ENCODE measurements at regions not wholly inside any gene's neighbourhood (a gene's known extent, or its start where the extent isn't known, plus 50 kb on each side); places are given as distances from the start of the nearest gene placed in this dataset.

DNA sequence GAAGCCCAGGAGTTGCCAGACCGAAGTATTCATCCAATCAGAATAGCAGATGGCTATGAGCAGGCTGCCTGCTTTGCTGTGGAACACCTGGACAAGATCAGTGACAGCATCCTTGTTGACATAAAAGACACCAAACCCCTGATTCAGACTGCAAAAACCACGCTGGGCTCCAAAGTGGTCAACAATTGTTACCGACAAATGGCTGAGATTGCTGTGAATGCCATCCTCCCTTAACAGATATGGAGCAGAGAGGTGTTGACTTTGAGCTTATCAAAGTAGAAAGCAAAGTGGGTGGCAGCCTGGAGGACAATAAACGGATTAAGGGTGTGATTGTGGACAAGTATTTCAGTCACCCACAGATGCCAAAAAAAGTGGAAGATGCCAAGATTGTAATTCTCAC is 250.3 kb upstream of the OBI1 start:
- no peak for FAIRE-seq
- CTCF ChIA-PET = no interaction called here

DNA sequence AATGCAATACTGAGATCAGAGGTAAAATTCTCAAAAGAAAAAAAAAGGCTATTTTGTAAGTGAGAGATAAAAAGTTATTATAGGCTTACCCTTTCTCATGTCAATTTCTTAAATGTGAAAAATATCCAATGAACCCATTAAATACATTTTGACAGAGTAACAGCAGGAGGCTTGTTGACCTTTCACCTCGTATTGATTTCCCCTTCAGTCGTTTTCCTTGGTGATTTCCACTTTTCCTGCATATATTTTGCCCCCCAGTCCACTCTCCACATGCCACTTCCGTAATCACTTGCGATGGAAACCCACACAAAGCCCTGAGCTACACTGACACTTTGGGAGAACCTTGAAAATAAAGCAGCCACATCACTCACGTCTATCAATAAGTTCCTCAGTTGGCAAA is 248.1 kb upstream of the OBI1 start:
- FAIRE-seq = no peak

More for the DNA sequence above, 250.3 kb upstream of the OBI1 start:
- H3K4me3 ChIP-seq = no peak overlapping the region
- no peaks in the 10 kb centered on the region for H3K9me3 ChIP-seq
- POLR2A ChIA-PET = no interaction called here
- H3K4me2 ChIP-seq = no peak overlapping the region
- no peak for ATAC-seq
- H3K4me1 ChIP-seq = no peaks in the 10 kb centered on the region
- H3K27ac ChIP-seq = no peak overlapping the region
- WGBS (ENCODE audit: missing lambda C conversion rate) = 0% methylated on average over 3 of the region's 4 CpGs
- TF ChIP-seq, protein P1, sequence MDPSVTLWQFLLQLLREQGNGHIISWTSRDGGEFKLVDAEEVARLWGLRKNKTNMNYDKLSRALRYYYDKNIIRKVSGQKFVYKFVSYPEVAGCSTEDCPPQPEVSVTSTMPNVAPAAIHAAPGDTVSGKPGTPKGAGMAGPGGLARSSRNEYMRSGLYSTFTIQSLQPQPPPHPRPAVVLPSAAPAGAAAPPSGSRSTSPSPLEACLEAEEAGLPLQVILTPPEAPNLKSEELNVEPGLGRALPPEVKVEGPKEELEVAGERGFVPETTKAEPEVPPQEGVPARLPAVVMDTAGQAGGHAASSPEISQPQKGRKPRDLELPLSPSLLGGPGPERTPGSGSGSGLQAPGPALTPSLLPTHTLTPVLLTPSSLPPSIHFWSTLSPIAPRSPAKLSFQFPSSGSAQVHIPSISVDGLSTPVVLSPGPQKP (IDR thresholded peaks at IDR 0.05; ENCODE audit: low read depth, low read length) = no peak
- TF ChIP-seq ZC3H11A (IDR thresholded peaks at IDR 0.05) = no peak
- TF ChIP-seq ESRRA (IDR thresholded peaks at IDR 0.05; ENCODE audit: borderline replicate concordance, low read length) = no peak
- TF ChIP-seq ZNF302 (CRISPR knock-in tag; IDR thresholded peaks at IDR 0.05) = no peak
- no peak for TF ChIP-seq TFCP2L1 (CRISPR knock-in tag; IDR thresholded peaks at IDR 0.05)
- TF ChIP-seq JUN (IDR thresholded peaks at IDR 0.05) = no peak
- TF ChIP-seq FOXS1 (CRISPR knock-in tag; IDR thresholded peaks at IDR 0.05) = no peak
- TF ChIP-seq, protein P2, sequence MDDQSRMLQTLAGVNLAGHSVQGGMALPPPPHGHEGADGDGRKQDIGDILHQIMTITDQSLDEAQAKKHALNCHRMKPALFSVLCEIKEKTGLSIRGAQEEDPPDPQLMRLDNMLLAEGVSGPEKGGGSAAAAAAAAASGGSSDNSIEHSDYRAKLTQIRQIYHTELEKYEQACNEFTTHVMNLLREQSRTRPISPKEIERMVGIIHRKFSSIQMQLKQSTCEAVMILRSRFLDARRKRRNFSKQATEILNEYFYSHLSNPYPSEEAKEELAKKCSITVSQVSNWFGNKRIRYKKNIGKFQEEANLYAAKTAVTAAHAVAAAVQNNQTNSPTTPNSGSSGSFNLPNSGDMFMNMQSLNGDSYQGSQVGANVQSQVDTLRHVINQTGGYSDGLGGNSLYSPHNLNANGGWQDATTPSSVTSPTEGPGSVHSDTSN (IDR thresholded peaks at IDR 0.05) = no peak
- TF ChIP-seq CEBPB (IDR thresholded peaks at IDR 0.05) = no peak
- no peak for TF ChIP-seq FOSL2 (IDR thresholded peaks at IDR 0.05)
- no peak for TF ChIP-seq FOSL2 (CRISPR knock-in tag; IDR thresholded peaks at IDR 0.05)
- TF ChIP-seq RARB (CRISPR knock-in tag; IDR thresholded peaks at IDR 0.05) = no peak
- no peak for DNase-seq (ENCODE audit: low read depth in 1 of 2, low spot score in 1 of 2)

DNA sequence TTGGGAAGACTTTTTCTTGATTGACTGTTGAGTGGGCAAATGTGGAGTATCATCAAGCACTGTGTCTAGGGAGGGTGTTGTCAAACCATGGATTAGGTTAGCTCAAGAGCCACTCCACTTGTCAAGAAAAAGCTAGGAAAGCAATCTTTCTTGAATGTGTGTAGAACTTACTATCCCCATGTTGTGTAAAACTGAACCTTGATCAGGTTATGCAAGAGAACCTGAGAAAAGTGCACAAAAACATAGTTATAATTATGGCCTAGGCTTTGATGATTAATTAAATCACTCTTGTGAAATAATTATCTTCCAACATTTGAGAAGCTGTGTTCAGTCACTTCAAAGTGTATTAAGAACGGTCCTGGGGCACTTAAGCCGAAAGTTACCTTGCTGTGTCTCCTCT is 238.2 kb upstream of the OBI1 start:
- no peak overlapping the region for H3K27ac ChIP-seq
- 0% methylated on average over 2 of the region's 2 CpGs for WGBS (ENCODE audit: missing lambda C conversion rate)
- CTCF ChIA-PET = no interaction called here
- ATAC-seq (no peak), FAIRE-seq (no peak), DNase-seq (ENCODE audit: low read depth in 1 of 2, low spot score in 1 of 2) (no peak)
- no peak overlapping the region for H3K4me2 ChIP-seq
- POLR2A ChIA-PET = no interaction called here
- H3K4me3 ChIP-seq = no peak overlapping the region
- H3K9me3 ChIP-seq = no peaks in the 10 kb centered on the region
- TF ChIP-seq ZFP36 (IDR thresholded peaks at IDR 0.05; ENCODE audit: borderline replicate concordance, partially characterized antibody) (no peak), NFE2L2 (conservative IDR thresholded peaks at IDR 0.05; ENCODE audit: low read length) (no peak), EHF (CRISPR knock-in tag; IDR thresholded peaks at IDR 0.05) (no peak)
- H3K4me1 ChIP-seq = no peaks in the 10 kb centered on the region

More for the DNA sequence above, 248.1 kb upstream of the OBI1 start:
- Histone ChIP-seq H3K27ac (no peak overlapping the region), H3K4me1 (no peaks in the 10 kb centered on the region), H3K4me2 (no peak overlapping the region), H3K9me3 (no peaks in the 10 kb centered on the region), H3K4me3 (no peak overlapping the region)
- DNase-seq (ENCODE audit: low read depth in 1 of 2, low spot score in 1 of 2) = no peak
- whole genome bisulfite sequencing (ENCODE audit: missing lambda C conversion rate) = 2% methylated on average over 5 of the region's 5 CpGs
- ChIA-PET POLR2A (no interaction called here), CTCF (no interaction called here)
- TF ChIP-seq EHMT2 (IDR thresholded peaks at IDR 0.05; ENCODE audit: low read depth) (no peak), MYC (IDR thresholded peaks at IDR 0.05; ENCODE audit: borderline replicate concordance, low read length) (no peak)
- no peak for ATAC-seq

DNA sequence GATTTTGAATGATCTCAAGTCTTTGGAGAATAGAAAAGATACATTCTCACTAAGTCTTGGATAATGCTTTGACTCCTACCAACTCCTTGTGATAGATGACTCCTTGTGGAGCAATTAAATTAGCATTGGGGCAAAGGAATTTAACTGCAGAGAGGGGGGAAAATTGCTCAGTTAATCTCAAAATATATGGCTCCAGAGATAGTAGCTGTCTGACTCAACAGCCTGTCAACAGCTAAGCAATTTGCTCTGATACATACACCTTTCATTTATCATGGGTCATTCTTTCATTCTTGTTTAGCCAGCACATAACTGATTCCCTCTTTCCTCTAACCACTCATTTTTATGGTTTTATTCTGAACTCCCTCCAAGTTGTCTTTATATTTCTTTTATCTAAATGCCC is 225.6 kb upstream of the OBI1 start:
- ChIA-PET POLR2A (no interaction called here), CTCF (interaction anchor here (0.6 kb wide), 1 partner anchor 1447 kb away, joined by 3 read pairs; no protein-coding TSS in a partner anchor)
- Histone ChIP-seq H3K9me3 (no peaks in the 10 kb centered on the region), H3K4me2 (no peak overlapping the region), H3K4me1 (no peaks in the 10 kb centered on the region), H3K27ac (no peak overlapping the region), H3K4me3 (no peak overlapping the region)
- no peak for FAIRE-seq
- no peak for ATAC-seq
- TF ChIP-seq RNF2 (IDR thresholded peaks at IDR 0.05; ENCODE audit: borderline replicate concordance, low read depth) (no peak), HDAC2 (IDR thresholded peaks at IDR 0.05) (no peak), POLR2AphosphoS2 (conservative IDR thresholded peaks at IDR 0.05; ENCODE audit: low read length) (no peak)
- TF ChIP-seq, protein P3, sequence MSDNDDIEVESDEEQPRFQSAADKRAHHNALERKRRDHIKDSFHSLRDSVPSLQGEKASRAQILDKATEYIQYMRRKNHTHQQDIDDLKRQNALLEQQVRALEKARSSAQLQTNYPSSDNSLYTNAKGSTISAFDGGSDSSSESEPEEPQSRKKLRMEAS (IDR thresholded peaks at IDR 0.05) = no peak
- DNase-seq (ENCODE audit: low read depth in 1 of 2, low spot score in 1 of 2) = no peak

Data from A549 (cell line).